ENCODE measurements at regions not wholly inside any gene's neighbourhood (a gene's known extent, or its start where the extent isn't known, plus 50 kb on each side); places are given as distances from the start of the nearest gene placed in this dataset.

- no peak for DNase-seq (ENCODE audit: low spot score)
These were observed 536.8 kb downstream of the QKI start for GRCh38 chr6:163951326-163951725.

DNA sequence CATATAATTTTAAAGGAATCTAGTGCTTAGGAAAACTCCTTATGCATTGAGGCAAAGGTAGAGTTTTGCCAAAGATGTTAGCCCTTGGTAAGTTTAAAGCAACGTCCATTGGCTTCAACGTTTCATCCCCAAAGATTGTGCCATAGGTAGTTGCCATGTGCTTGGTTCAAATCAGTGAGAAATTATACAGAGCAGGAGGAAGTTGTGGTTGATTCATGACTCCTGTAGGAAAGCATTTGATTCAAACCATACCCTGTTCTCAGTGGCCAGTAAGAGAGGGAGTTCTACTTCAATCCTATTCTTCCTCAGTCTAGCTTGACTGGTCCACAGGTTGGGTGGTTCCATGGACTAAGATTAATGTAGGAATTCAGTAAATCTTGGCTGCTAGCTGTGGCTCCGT lies 535.6 kb downstream of the QKI start:
- DNase-seq (ENCODE audit: low spot score), result no peak

DNA sequence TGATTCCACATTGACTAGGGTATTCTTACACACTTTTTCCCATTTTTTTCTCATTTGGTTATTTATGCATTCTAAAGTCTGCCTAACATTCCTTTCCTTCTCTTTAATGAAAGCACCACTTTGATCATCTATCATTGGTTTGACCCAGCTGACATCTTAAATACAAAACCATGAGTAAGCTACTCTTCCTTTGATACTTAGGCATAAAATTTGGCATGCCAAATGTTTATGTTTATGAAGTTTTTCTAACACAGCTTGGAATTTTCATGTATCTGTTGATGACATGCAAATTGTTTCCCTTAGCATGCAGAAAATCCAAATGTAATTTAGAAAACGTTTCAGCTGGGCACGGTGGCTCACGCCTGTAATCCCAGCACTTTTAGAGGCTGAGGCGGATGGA lies 534.9 kb downstream of the QKI start:
- DNase-seq (ENCODE audit: low spot score), result no peak

DNA sequence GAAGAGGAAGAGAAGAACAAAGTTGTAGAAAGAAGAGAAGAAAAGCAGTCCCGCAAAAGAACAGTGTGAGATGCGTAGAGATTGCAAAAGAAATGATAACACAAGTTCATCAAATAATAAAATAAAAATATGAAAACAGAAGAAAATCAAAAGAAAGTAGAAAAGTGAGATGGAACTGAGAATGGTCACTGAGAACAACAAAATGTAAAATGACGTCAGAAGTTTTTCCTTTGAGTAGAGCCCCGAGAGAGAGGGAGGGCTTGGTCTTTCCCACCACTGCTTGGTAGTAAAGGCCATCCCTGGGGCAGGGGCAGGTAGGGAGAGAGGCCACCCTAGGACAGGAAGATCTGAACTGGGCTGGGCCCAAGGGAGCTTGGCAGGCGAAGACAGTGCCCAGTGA lies 533.7 kb downstream of the QKI start:
- DNase-seq (ENCODE audit: low spot score), result no peak

GRCh38 chr6:163947276-163947675 lies 532.8 kb downstream of the QKI start:
- no peak for DNase-seq (ENCODE audit: low spot score)

DNA sequence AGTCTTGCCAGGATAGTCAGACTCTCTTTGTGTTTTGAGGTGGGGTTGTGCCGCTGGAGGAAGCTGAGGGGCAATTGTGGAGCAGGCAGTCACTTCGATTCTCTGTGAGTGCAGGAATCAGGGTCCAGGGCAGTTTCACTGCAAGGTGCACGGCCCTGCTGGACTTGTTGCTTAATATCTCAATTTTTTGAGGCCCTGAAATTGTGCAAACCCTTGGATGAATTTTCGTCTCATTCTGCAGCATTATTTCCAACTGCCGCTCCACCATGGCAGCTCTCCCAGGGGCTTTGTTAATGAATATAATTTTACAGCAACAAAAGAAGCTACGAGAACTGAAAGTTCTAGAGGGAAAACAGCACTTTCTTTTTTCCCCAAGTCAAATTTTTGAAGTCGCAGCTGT lies 531.9 kb downstream of the QKI start:
- DNase-seq (ENCODE audit: low spot score), result no peak

GRCh38 chr6:163945808-163946207 lies 531.3 kb downstream of the QKI start:
- no peak for DNase-seq (ENCODE audit: low spot score)

GRCh38 chr6:163944897-163945296 lies 530.4 kb downstream of the QKI start:
- DNase-seq (ENCODE audit: low spot score), result no peak

DNA sequence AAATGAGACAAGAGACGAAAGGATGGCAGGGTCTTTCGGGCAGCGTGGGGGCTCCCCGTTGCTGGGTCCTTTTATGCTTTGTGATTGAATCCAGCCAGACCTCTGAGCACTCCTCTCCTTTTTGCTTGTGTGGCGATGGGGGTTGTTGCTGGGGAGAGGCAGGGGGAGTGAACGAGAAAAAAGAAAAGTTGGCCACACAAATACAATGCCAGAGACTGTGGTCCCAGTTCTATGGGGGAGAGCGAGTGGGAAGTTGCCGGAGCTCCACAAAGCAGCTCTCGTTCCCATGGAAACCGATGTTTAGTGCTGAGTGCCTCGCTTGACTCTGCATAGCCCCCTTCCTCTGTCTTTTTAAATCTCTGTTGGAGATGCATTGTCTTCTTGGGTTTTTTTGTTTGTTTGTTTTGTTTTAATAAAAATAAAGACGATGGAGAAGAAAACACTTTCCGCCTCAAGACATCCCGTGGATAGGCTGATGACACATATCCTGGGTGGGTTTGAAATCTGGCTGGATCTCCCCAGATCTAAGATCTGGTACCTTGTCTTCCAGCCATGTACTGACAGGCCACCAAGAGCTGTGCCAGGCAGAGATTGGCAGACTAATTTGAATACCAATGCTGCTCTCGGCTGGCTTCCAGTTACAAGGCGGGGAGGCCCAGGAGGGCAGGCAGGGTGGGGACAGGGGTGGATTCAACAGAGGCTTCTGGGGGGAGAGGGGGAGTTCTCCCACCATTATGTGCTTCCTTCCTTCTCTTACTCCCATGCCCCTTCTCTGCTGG lies 529.3 kb downstream of the QKI start:
- peak; percentile 31 for DNase-seq (ENCODE audit: low spot score)

- no peak for DNase-seq (ENCODE audit: low spot score)
These were observed 528.3 kb downstream of the QKI start for GRCh38 chr6:163942790-163943189.

GRCh38 chr6:163941624-163941976 lies 527.1 kb downstream of the QKI start:
- no peak for DNase-seq (ENCODE audit: low spot score)

DNA sequence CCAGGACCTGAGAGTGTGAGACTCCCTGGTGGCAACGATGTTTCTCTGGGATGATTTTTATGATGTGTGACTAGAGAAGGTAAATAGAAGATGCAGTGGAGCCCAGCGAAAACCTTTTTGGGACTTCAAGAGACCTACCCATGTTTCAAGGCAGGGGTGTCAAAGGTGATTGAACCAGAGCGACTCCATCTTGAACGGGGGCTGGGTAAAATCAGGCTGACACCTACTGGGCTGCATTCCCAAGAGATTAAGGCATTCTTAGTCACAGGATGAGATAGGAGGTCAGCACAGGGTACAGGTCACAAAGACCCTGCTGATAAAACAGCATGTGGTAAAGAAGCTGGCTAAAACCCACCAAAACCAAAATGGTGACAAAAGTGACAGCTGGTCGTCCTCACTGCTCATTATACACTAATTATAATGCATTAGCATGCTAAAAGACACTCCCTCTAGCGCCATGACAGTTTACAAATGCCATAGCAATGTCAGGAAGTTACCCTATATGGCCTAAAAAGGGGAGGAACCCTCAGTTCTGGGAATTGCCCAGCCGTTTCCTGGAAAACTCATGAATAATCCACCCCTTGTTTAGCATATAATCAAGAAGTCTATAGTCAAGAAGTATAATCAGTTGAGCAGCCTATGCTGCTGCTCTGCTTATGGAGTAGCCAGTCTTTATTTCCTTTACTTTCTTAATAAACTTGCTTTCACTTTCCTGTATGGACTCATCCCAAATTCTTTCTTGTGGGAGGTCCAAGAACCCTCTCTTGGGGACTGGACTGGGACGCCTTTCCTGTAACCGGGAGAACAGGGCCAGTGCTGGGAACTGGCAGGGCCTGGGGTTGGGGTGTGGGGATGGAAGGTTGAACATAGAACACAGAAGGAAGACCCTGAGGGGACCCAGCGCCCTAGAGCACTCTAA lies 526.4 kb downstream of the QKI start:
- DNase-seq (ENCODE audit: low spot score), result no peak

DNA sequence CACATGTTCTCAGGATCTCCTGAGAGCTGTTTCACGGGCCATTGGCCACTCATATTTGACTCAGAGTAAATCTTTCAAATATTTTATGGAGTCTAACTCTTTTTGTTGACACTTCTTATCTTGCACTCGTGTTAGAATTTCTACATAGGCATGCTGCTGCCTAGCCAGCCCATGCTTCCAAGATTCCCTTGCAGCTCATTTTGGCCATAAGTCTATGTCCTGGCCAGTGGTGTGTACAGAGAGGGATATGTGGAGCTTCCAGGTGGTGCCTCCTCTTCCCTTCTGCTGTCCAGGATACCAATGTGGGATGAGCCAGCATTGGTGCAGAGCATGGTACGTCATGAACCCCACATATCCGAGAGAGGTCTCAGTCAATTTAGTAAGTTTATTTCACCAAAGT lies 522.6 kb downstream of the QKI start:
- no peak for DNase-seq (ENCODE audit: low spot score)

DNA sequence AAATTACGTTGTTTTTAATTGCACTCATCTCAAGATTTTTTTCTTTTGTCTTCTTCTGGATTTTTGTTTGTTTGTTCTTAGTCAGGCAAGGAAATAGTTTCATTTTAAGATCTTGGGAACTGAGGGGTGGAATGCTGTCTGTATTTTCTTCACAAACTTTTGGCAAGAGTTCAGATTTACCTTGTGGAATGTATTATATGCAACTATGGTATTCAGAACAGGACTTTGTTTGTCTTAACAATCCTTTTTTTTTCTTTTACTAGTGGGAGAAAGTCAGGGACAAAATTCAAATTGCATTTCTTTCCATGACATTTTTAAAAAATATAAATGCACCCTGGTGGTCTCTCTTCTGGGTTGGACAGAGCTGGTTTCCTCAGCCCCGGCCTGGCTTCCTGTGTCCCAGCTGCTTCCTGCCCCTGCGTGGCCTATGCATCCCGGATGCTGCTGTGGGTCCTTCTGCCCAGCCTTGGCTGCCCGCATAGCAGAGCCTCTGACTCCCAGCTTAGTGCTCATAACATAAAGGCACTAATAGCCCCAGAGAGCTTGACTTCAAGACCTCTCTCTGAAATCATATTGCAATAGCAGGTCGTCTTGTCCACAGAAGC lies 520.7 kb downstream of the QKI start:
- DNase-seq (ENCODE audit: low spot score), result no peak

GRCh38 chr6:163930012-163930411 lies 515.5 kb downstream of the QKI start:
- no peak for DNase-seq (ENCODE audit: low spot score)

GRCh38 chr6:163929538-163929937 lies 515.0 kb downstream of the QKI start:
- DNase-seq (ENCODE audit: low spot score), result no peak

DNA sequence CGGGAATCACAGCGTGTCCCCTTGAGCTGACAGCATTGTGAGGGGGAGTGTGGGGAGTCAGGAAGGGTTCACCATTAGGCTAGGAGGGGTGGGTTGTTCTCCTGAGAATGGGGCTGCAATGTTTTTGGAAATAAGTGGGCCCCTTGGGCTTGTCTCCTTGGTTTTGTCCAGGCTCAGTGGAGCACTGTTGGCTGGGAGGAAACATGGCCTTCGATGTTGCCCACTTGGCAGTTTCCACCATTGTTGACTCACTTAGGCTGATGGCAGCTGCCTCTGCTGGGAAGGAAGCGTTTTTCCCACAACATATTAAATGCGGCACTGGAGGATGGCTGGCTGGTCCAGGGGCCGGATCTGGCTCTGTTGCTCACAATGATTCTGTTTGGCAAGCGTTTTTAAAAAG lies 512.1 kb downstream of the QKI start:
- peak; percentile 38 for DNase-seq (ENCODE audit: low spot score)

DNA sequence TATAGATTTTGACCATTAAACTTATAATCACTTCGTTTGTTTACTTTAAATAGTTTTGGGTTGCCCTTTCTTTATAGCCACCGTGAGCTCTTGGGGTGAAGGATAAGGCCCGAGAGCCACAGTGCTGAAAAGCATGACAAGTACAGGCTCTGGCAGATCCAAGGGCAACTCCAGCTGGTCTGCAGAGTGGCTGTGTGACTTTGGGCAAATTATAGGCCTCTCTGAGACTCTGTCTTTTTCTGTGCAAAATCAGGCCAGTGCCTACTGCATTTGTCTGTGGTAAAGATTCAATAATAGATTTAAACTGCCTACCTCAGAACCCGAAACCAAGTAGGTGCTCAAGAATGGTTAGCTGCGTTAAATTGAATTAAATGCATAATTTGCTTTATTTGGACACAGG lies 511.3 kb downstream of the QKI start:
- no peak for DNase-seq (ENCODE audit: low spot score)

DNA sequence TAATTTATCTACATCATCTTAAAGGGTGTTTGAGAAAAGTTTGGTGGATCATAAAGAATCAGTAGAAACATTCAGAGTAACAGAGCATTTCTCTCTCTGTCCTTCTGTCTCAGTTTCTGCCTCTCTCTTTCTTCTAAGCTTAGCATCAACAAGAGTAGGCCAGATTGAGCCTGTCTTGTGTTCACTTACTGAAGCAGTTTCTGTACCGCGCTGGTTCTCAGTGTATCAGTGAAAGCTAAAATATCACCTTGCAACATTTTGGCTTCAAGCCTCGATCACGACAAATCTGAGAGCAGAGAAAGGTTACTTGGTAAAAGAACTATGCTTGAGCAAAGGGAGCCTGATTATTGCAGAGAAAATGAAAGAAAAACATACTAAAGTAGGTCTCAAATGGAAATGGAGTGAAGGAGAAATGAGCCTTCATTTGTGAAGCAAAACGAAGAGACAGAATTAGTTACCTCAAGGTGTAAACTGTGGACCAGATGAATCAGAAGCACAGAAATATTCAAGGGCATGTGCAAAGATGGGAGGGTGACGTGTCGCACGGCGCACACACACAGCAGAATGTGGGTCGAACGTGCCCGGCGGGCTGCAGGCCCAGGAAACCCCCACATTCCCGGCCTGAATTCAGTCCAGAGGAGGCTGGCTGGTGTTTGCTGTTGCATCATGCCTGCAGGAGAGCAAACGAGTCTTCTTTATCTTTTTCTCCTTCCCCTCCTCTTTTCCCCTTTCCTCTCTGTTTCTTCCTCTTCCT lies 509.3 kb downstream of the QKI start:
- peak; percentile 18 for DNase-seq (ENCODE audit: low spot score)

DNA sequence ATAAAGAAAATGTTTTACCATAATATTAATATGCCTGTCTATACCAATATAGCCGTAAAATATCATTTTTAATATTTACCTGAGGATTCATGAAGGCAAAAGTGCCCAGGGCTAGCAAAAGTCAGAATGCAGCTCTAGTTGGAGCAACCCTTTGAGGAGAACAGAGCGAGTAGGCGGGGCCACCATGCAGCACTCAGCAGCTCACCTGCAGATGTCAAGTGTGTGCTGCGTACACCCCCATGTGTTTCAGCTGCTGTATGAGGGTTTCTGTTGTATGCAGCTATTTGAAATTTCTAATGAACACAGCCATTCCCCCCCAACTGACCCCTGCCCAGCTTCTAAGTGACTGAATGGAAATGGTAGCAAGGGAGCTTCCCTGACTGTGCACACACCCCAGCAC lies 508.0 kb downstream of the QKI start:
- no peak for DNase-seq (ENCODE audit: low spot score)

DNA sequence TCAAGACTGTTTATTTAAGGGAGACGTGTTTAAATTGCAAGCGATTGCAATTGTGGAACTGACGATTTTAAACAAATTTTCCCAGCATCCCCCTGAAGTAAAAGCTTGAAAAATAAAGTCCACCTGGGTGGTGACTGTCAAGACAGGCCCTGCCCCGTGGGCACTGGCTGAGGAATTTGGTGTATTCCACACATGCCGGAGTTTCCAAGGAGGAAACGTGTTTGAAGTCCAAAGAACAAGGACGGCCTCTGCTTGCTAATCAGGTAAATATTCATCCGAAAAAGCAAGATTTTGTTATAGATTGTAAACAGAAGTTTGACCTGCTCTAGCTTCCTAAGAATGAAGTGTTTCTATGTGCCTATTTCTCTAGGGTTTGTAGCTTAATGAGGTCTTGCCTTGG lies 505.1 kb downstream of the QKI start:
- DNase-seq (ENCODE audit: low spot score), result no peak
